Kidney tubule cell (primary cell): ENCODE measurements at regions not wholly inside any gene's neighbourhood (a gene's known extent, or its start where the extent isn't known, plus 50 kb on each side); places are given as distances from the start of the nearest gene placed in this dataset.

ENCODE experiments used
- DNase-seq: peaks from one replicate; pipeline ENCODE4 v3.0.0-alpha.2; 2018; ENCODE audit warnings: low spot score

- peak; percentile 42 for DNase-seq
Observed at GRCh38 chr11:42482822-42483221, 829.0 kb upstream of the API5 start.

- no peak for DNase-seq
Observed at GRCh38 chr11:42490506-42490905, 821.3 kb upstream of the API5 start.

GRCh38 chr11:42494459-42494858, 817.3 kb upstream of the API5 start:
- DNase-seq: no peak

GRCh38 chr11:42498971-42499370, 812.8 kb upstream of the API5 start:
- DNase-seq: no peak

- DNase-seq: no peak
Observed at GRCh38 chr11:42502151-42502550, 809.6 kb upstream of the API5 start.

GRCh38 chr11:42521994-42522393, 789.8 kb upstream of the API5 start:
- peak; percentile 15 for DNase-seq

- peak; percentile 68 for DNase-seq
Observed at GRCh38 chr11:42524534-42525227, 787.1 kb upstream of the API5 start.

GRCh38 chr11:42526426-42526825, 785.4 kb upstream of the API5 start:
- no peak for DNase-seq

GRCh38 chr11:42528471-42528870, 783.3 kb upstream of the API5 start:
- DNase-seq: no peak

- no peak for DNase-seq
Observed at GRCh38 chr11:42528911-42529310, 782.9 kb upstream of the API5 start.

GRCh38 chr11:42536611-42537360, 775.0 kb upstream of the API5 start:
- DNase-seq: no peak

- DNase-seq: no peak
Observed at GRCh38 chr11:42542336-42542735, 769.5 kb upstream of the API5 start.

- no peak for DNase-seq
Observed at GRCh38 chr11:42543844-42544419, 767.9 kb upstream of the API5 start.

- no peak for DNase-seq
Observed at GRCh38 chr11:42544726-42545125, 767.1 kb upstream of the API5 start.

GRCh38 chr11:42545954-42546353, 765.8 kb upstream of the API5 start:
- DNase-seq: no peak

GRCh38 chr11:42552786-42553185, 759.0 kb upstream of the API5 start:
- DNase-seq: no peak

GRCh38 chr11:42555190-42555589, 756.6 kb upstream of the API5 start:
- peak; percentile 15 for DNase-seq

GRCh38 chr11:42571131-42571877, 740.5 kb upstream of the API5 start:
- no peak for DNase-seq

- DNase-seq: no peak
Observed at GRCh38 chr11:42571878-42572610, 739.8 kb upstream of the API5 start.

- no peak for DNase-seq
Observed at GRCh38 chr11:42576318-42576717, 735.5 kb upstream of the API5 start.

GRCh38 chr11:42589286-42589685, 722.5 kb upstream of the API5 start:
- DNase-seq: no peak

GRCh38 chr11:42591841-42592240, 720.0 kb upstream of the API5 start:
- no peak for DNase-seq
